Sigmoid colon (tissue), 4 donors: ENCODE measurements at regions not wholly inside any gene's neighbourhood (a gene's known extent, or its start where the extent isn't known, plus 50 kb on each side); places are given as distances from the start of the nearest gene placed in this dataset.

Experiments
- POLR2A ChIP-seq, 2 donors: fragments of 450-650 bp; IDR thresholded peaks; one replicate each; pipeline ENCODE4 v1.6.1; 2016; ENCODE audit warnings: antibody characterized with exemption in 2 of 2, mild to moderate bottlenecking in 2 of 2, moderate library complexity in 2 of 2
- POLR2AphosphoS5 ChIP-seq, 4 donors: sonication (generic); formaldehyde crosslinking; IDR thresholded peaks; one replicate each; pipeline ENCODE4 v1.6.1; 2017; ENCODE audit warnings: antibody characterized with exemption in 4 of 4
- TF ChIP-seq, protein P1 (sequence below), 4 experiments: fragments of 450-650 bp in 3 of 4; fragments of 200-600 bp in 1 of 4; IDR thresholded peaks; one replicate each; pipeline ENCODE4 v1.5.1; 2016 to 2019; ENCODE audit warnings: antibody characterized with exemption in 4 of 4, mild to moderate bottlenecking in 3 of 4, moderate library complexity in 2 of 4

DNA sequence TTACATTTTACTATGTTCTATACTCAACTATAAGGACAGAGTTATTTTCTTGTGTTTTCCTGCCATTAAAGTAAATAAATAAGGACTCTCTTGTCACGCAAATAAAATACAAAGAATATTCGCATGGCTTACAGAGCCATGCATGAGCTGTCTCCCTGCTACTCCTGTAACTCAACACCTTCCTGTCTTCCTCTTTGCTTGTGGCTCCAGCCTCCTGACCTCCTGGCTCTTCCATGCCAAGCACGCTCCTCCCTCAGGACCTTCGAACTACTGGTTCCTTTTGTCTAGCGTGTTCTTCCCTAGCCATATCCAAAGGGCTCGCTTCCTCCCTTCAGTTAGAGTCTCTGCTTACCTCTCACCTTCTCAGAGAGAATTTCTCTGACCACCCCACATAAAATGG lies 124.3 kb upstream of the TMC3 start:
- TF ChIP-seq POLR2A (IDR thresholded peaks at IDR 0.05) (no peak), POLR2AphosphoS5 (IDR thresholded peaks at IDR 0.05) (no peak)
- TF ChIP-seq, protein P1, sequence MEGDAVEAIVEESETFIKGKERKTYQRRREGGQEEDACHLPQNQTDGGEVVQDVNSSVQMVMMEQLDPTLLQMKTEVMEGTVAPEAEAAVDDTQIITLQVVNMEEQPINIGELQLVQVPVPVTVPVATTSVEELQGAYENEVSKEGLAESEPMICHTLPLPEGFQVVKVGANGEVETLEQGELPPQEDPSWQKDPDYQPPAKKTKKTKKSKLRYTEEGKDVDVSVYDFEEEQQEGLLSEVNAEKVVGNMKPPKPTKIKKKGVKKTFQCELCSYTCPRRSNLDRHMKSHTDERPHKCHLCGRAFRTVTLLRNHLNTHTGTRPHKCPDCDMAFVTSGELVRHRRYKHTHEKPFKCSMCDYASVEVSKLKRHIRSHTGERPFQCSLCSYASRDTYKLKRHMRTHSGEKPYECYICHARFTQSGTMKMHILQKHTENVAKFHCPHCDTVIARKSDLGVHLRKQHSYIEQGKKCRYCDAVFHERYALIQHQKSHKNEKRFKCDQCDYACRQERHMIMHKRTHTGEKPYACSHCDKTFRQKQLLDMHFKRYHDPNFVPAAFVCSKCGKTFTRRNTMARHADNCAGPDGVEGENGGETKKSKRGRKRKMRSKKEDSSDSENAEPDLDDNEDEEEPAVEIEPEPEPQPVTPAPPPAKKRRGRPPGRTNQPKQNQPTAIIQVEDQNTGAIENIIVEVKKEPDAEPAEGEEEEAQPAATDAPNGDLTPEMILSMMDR (IDR thresholded peaks at IDR 0.05): no peak
